ENCODE measurements at regions not wholly inside any gene's neighbourhood (a gene's known extent, or its start where the extent isn't known, plus 50 kb on each side); places are given as distances from the start of the nearest gene placed in this dataset.

DNA sequence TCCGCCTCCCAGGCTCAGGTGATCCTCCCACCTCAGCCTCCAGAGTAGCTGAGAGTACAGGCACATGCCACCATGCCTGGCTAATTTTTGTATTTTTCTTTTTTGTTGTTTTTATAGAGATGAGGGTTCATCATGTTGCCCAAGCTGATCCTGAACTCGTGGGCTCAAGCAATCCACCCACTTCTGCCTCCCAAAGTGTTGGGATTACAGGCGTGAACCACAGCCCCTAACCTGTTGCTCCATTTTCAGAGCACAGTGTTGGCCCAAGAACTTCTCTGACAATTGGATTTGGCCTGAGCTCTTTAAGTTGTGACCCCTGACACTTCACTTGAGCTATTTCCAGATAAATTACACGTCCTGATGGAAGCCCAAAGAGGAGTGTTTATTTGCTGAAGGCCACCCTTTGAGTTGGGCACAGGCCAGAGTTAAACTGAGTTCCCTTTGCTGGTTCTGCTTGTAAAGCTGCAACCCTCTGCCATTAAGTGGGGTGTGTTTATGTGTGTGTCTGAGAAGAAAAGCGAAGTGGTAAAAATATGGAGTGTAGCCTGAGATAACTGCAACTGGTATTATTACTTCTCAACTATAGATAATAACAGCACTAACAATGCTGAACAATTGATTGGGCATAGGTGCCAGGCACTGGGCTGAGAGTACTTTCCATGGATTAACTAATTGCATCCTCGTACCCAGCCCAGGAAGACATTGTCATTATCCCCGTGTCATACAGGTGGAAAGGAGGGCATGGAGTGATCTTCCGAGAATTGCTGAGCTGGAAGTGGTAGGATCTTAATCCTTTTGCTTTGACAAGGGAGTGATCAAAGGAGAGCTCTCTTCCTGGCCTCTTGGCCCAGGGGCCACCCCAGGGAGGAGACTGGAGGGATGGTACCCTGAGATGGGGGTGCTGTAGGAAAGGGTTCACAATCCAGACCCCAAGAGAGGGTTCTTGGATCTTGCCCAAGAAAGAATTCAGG, 91.5 kb upstream of the PROK2 start:
- Histone ChIP-seq H2BK12ac (ENCODE audit: low read length) (no peak overlapping the region), H2AK5ac (ENCODE audit: low read depth, low read length) (no peak overlapping the region), H2BK15ac (ENCODE audit: low read length) (no peak overlapping the region), H3K36me3 (replicated peaks in 1 of 2; ENCODE audit: control insufficient read depth in 2 of 2, insufficient read depth in 2 of 2, low read length in 2 of 2) (no peaks in the 10 kb centered on the region), H3K4me1 (ENCODE audit: control insufficient read depth in 2 of 2, insufficient read depth in 1 of 2, low read depth in 1 of 2, low read length in 2 of 2) (no peaks in the 10 kb centered on the region), H3K27ac (replicated peaks; ENCODE audit: low read length) (no peak overlapping the region), H3K4ac (ENCODE audit: low read length) (no peak overlapping the region), H3K14ac (ENCODE audit: low read length) (no peak overlapping the region), H3K79me1 (ENCODE audit: low read depth, low read length) (no peaks in the 10 kb centered on the region), H3K27me3 (ENCODE audit: control insufficient read depth in 3 of 3, insufficient read depth in 3 of 3, low read depth in 1 of 3, low read length in 3 of 3) (peaks cover 0 to 4% (median 0%) of the 10 kb centered on the region in 3 experiments), H3K9me3 (replicated peaks in 1 of 2; ENCODE audit: control insufficient read depth in 2 of 2, insufficient read depth in 1 of 2, low read depth in 1 of 2, low read length in 2 of 2) (no peaks in the 10 kb centered on the region), H3K9ac (ENCODE audit: low read depth, low read length, poor library complexity) (no peak overlapping the region), H3K4me2 (ENCODE audit: insufficient read depth, low read length, poor library complexity, severe bottlenecking) (no peak overlapping the region), H4K91ac (ENCODE audit: low read depth, low read length, poor library complexity) (no peak overlapping the region), H2AFZ (ENCODE audit: low read length) (no peak overlapping the region), H2BK120ac (ENCODE audit: low read depth, low read length) (no peak overlapping the region), H2BK5ac (ENCODE audit: low read length) (no peak overlapping the region), H3K23ac (ENCODE audit: low read depth, low read length, poor library complexity) (no peak overlapping the region), H3K4me3 (ENCODE audit: low read length in 2 of 2) (no peak overlapping the region), H4K8ac (ENCODE audit: low read depth, low read length) (no peak overlapping the region), H3K18ac (ENCODE audit: low read length) (no peak overlapping the region)
- DNase-seq (ENCODE audit: low spot score), result no peak
- WGBS, 2 donors (ENCODE audit: extremely low coverage in 2 of 2, insufficient read length in 2 of 2, insufficient replicate concordance in 1 of 2), result no CpG with 5 or more reads among the region's 8 CpGs

DNA sequence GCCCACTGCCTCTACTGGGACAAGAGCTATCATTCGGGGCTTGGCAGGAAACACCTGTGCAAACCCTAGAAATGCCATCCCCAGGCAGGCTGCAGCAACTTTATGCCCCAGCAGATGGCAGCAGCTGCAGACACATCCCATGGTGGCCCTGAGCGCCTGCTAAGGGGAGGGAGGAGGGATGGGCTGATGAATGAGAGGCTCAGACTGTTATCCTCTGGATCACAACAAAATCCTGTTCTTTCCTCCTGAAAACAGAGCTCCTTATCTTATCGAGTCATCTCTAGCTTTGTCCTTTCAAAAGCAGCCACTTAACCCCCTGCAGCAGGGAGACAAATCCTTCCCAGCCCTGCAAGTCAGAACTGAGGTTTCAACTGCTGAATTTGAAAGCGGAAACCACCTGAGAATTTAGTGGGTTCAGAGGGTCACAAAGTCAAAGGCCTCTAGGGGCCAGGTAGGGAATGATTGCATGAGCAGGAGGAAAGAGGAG, 90.6 kb upstream of the PROK2 start:
- no peak overlapping the region for H2BK5ac ChIP-seq (ENCODE audit: low read length)
- H3K27ac ChIP-seq (replicated peaks; ENCODE audit: low read length), result no peak overlapping the region
- no peak overlapping the region for H2AFZ ChIP-seq (ENCODE audit: low read length)
- H4K91ac ChIP-seq (ENCODE audit: low read depth, low read length, poor library complexity), result no peak overlapping the region
- H3K23ac ChIP-seq (ENCODE audit: low read depth, low read length, poor library complexity), result no peak overlapping the region
- H3K4ac ChIP-seq (ENCODE audit: low read length), result no peak overlapping the region
- H3K18ac ChIP-seq (ENCODE audit: low read length), result no peak overlapping the region
- no peak overlapping the region for H3K9ac ChIP-seq (ENCODE audit: low read depth, low read length, poor library complexity)
- DNase-seq (ENCODE audit: low spot score), result peak; percentile 71
- peaks cover 0 to 4% (median 0%) of the 10 kb centered on the region in 3 experiments for H3K27me3 ChIP-seq (ENCODE audit: control insufficient read depth in 3 of 3, insufficient read depth in 3 of 3, low read depth in 1 of 3, low read length in 3 of 3)
- H3K9me3 ChIP-seq (replicated peaks in 1 of 2; ENCODE audit: control insufficient read depth in 2 of 2, insufficient read depth in 1 of 2, low read depth in 1 of 2, low read length in 2 of 2), result peaks cover 0 to 1% of the 10 kb centered on the region in 2 donors
- H3K14ac ChIP-seq (ENCODE audit: low read length), result no peak overlapping the region
- H3K79me1 ChIP-seq (ENCODE audit: low read depth, low read length), result no peaks in the 10 kb centered on the region
- no peaks in the 10 kb centered on the region for H3K4me1 ChIP-seq (ENCODE audit: control insufficient read depth in 2 of 2, insufficient read depth in 1 of 2, low read depth in 1 of 2, low read length in 2 of 2)
- no peak overlapping the region for H2BK12ac ChIP-seq (ENCODE audit: low read length)
- H3K4me3 ChIP-seq (ENCODE audit: low read length in 2 of 2), result no peak overlapping the region
- H2BK15ac ChIP-seq (ENCODE audit: low read length), result no peak overlapping the region
- H2AK5ac ChIP-seq (ENCODE audit: low read depth, low read length), result no peak overlapping the region
- H4K8ac ChIP-seq (ENCODE audit: low read depth, low read length), result no peak overlapping the region
- no peak overlapping the region for H2BK120ac ChIP-seq (ENCODE audit: low read depth, low read length)
- H3K4me2 ChIP-seq (ENCODE audit: insufficient read depth, low read length, poor library complexity, severe bottlenecking), result no peak overlapping the region
- no peaks in the 10 kb centered on the region for H3K36me3 ChIP-seq (replicated peaks in 1 of 2; ENCODE audit: control insufficient read depth in 2 of 2, insufficient read depth in 2 of 2, low read length in 2 of 2)
- WGBS, 2 donors (ENCODE audit: extremely low coverage in 2 of 2, insufficient read length in 2 of 2, insufficient replicate concordance in 1 of 2), result no CpG with 5 or more reads among the region's 4 CpGs

DNA sequence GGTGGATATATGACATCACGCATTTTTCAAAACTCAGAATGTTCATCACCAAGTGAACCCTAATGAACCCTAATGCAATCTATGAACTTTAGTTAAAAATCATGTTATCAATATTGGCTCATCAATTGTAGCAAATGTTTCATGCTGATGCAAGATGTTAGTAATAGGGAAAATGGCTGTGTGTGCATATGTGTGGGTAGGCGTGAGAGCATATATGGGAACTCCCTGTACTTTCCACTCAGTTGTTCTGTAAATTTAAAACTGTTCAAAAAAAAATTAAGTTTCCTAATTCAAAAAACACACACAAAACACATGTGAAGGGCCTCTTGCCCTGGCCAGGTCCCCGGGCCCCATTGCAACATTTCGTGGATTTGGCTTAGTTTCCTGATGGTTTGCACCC, 89.7 kb upstream of the PROK2 start:
- H4K91ac ChIP-seq (ENCODE audit: low read depth, low read length, poor library complexity), result no peak overlapping the region
- H3K4me1 ChIP-seq (ENCODE audit: control insufficient read depth in 2 of 2, insufficient read depth in 1 of 2, low read depth in 1 of 2, low read length in 2 of 2), result no peaks in the 10 kb centered on the region
- H3K4me2 ChIP-seq (ENCODE audit: insufficient read depth, low read length, poor library complexity, severe bottlenecking), result no peak overlapping the region
- no peak overlapping the region for H3K23ac ChIP-seq (ENCODE audit: low read depth, low read length, poor library complexity)
- H3K27ac ChIP-seq (replicated peaks; ENCODE audit: low read length), result no peak overlapping the region
- H3K27me3 ChIP-seq (ENCODE audit: control insufficient read depth in 3 of 3, insufficient read depth in 3 of 3, low read depth in 1 of 3, low read length in 3 of 3), result peaks cover 0 to 4% (median 0%) of the 10 kb centered on the region in 3 experiments
- H3K9me3 ChIP-seq (replicated peaks in 1 of 2; ENCODE audit: control insufficient read depth in 2 of 2, insufficient read depth in 1 of 2, low read depth in 1 of 2, low read length in 2 of 2), result peaks cover 0 to 1% of the 10 kb centered on the region in 2 donors
- H2AK5ac ChIP-seq (ENCODE audit: low read depth, low read length), result no peak overlapping the region
- no peak overlapping the region for H4K8ac ChIP-seq (ENCODE audit: low read depth, low read length)
- H2BK120ac ChIP-seq (ENCODE audit: low read depth, low read length), result no peak overlapping the region
- no peak overlapping the region for H3K18ac ChIP-seq (ENCODE audit: low read length)
- no peak overlapping the region for H2BK15ac ChIP-seq (ENCODE audit: low read length)
- no peak overlapping the region for H2BK5ac ChIP-seq (ENCODE audit: low read length)
- no peak overlapping the region for H3K9ac ChIP-seq (ENCODE audit: low read depth, low read length, poor library complexity)
- H2AFZ ChIP-seq (ENCODE audit: low read length), result no peak overlapping the region
- H2BK12ac ChIP-seq (ENCODE audit: low read length), result no peak overlapping the region
- H3K4me3 ChIP-seq (ENCODE audit: low read length in 2 of 2), result no peak overlapping the region
- no peak overlapping the region for H3K4ac ChIP-seq (ENCODE audit: low read length)
- H3K36me3 ChIP-seq (replicated peaks in 1 of 2; ENCODE audit: control insufficient read depth in 2 of 2, insufficient read depth in 2 of 2, low read length in 2 of 2), result no peaks in the 10 kb centered on the region
- H3K79me1 ChIP-seq (ENCODE audit: low read depth, low read length), result no peaks in the 10 kb centered on the region
- WGBS, 2 donors (ENCODE audit: extremely low coverage in 2 of 2, insufficient read length in 2 of 2, insufficient replicate concordance in 1 of 2), result no CpG with 5 or more reads among the region's 4 CpGs
- DNase-seq (ENCODE audit: low spot score), result no peak
- no peak overlapping the region for H3K14ac ChIP-seq (ENCODE audit: low read length)

DNA sequence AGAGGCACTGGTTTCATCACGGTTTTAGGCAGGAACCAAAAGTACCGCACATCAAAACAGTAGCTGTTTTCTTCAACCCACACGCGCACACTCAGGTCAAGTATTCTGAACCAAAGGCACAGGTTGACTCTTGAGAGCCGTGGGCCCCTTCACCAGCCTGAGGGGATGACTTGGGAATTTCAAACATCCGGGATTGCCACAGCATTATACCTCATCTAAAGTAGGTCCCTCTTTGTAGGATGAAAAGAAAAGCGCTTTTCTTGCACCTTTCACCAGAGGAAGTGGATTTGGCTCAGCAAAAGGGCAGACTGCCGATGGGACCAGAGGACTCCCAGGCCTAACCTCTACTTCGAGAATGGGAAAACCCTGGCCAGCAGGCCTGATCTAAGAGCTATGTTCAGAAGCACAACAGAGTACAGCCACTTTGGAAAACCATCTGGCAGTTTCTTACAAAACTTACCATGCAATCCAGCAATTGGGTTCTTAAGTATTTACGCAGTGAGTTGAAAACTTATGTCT, 88.2 kb upstream of the PROK2 start:
- Histone ChIP-seq H3K4me1 (ENCODE audit: control insufficient read depth in 2 of 2, insufficient read depth in 1 of 2, low read depth in 1 of 2, low read length in 2 of 2) (no peaks in the 10 kb centered on the region), H3K23ac (ENCODE audit: low read depth, low read length, poor library complexity) (no peak overlapping the region), H3K9me3 (replicated peaks in 1 of 2; ENCODE audit: control insufficient read depth in 2 of 2, insufficient read depth in 1 of 2, low read depth in 1 of 2, low read length in 2 of 2) (peaks cover 0 to 1% of the 10 kb centered on the region in 2 donors), H3K4ac (ENCODE audit: low read length) (no peak overlapping the region), H3K27ac (replicated peaks; ENCODE audit: low read length) (no peak overlapping the region), H2BK12ac (ENCODE audit: low read length) (no peak overlapping the region), H2AFZ (ENCODE audit: low read length) (no peak overlapping the region), H3K9ac (ENCODE audit: low read depth, low read length, poor library complexity) (no peak overlapping the region), H2BK120ac (ENCODE audit: low read depth, low read length) (no peak overlapping the region), H3K4me3 (ENCODE audit: low read length in 2 of 2) (no peak overlapping the region), H3K4me2 (ENCODE audit: insufficient read depth, low read length, poor library complexity, severe bottlenecking) (no peak overlapping the region), H3K27me3 (ENCODE audit: control insufficient read depth in 3 of 3, insufficient read depth in 3 of 3, low read depth in 1 of 3, low read length in 3 of 3) (no peaks in the 10 kb centered on the region), H2BK15ac (ENCODE audit: low read length) (no peak overlapping the region), H4K8ac (ENCODE audit: low read depth, low read length) (no peak overlapping the region), H2AK5ac (ENCODE audit: low read depth, low read length) (no peak overlapping the region), H3K14ac (ENCODE audit: low read length) (no peak overlapping the region), H3K36me3 (replicated peaks in 1 of 2; ENCODE audit: control insufficient read depth in 2 of 2, insufficient read depth in 2 of 2, low read length in 2 of 2) (no peaks in the 10 kb centered on the region), H4K91ac (ENCODE audit: low read depth, low read length, poor library complexity) (no peak overlapping the region), H3K79me1 (ENCODE audit: low read depth, low read length) (no peaks in the 10 kb centered on the region), H3K18ac (ENCODE audit: low read length) (no peak overlapping the region), H2BK5ac (ENCODE audit: low read length) (no peak overlapping the region)
- no peak for DNase-seq (ENCODE audit: low spot score)
- no CpG with 5 or more reads among the region's 10 CpGs for WGBS, 2 donors (ENCODE audit: extremely low coverage in 2 of 2, insufficient read length in 2 of 2, insufficient replicate concordance in 1 of 2)

Measured in neuronal stem cell (in vitro differentiated cells).